GM12872 (cell line): ENCODE measurements at regions not wholly inside any gene's neighbourhood (a gene's known extent, or its start where the extent isn't known, plus 50 kb on each side); places are given as distances from the start of the nearest gene placed in this dataset.

Source experiments
- TF ChIP-seq, protein P1 (sequence below): IDR thresholded peaks from 3 replicates; pipeline ENCODE4 v1.5.1; 2011; ENCODE audit warnings: low read depth, mild to moderate bottlenecking, low read length, moderate library complexity; ENCODE audit not compliant: insufficient read depth

DNA sequence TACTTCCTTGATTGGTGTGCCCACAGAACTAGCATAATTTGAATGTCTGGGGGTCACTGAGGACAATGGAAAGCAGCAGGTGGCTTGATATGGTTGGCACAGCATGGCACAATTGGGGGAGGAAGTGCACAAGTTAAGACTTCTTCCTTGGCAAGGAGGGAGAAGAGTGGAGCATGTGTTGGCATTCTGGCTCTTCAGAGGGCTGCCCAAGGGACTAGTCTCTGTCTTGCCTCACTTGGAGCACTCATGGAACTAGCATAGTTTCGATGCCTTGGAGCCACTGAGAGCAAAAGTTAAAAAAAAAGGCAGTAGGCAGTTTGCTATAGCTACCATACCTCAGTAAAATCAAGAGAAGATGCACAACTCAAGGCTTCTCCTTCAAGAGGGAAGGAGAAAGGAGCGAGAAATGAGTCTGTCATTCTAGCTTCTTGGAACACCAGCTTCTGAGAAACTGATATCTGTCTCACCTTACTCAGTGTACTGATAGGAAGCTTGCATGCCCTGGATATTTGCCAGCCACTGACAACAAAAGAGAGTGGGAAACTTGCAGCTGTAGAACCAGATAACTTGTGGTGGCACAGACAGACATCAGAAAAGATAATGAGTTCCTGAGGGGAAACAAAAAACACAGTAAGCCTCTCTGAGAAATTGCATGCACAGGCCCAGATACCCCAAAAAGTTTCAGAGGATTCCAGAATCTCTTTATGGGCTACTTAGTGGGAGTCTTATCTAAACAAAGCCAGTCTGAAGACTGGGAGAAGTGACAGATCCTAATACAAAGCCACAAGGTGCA lies 207.5 kb upstream of the SAMSN1 start:
- TF ChIP-seq, protein P1, sequence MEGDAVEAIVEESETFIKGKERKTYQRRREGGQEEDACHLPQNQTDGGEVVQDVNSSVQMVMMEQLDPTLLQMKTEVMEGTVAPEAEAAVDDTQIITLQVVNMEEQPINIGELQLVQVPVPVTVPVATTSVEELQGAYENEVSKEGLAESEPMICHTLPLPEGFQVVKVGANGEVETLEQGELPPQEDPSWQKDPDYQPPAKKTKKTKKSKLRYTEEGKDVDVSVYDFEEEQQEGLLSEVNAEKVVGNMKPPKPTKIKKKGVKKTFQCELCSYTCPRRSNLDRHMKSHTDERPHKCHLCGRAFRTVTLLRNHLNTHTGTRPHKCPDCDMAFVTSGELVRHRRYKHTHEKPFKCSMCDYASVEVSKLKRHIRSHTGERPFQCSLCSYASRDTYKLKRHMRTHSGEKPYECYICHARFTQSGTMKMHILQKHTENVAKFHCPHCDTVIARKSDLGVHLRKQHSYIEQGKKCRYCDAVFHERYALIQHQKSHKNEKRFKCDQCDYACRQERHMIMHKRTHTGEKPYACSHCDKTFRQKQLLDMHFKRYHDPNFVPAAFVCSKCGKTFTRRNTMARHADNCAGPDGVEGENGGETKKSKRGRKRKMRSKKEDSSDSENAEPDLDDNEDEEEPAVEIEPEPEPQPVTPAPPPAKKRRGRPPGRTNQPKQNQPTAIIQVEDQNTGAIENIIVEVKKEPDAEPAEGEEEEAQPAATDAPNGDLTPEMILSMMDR: no peak

DNA sequence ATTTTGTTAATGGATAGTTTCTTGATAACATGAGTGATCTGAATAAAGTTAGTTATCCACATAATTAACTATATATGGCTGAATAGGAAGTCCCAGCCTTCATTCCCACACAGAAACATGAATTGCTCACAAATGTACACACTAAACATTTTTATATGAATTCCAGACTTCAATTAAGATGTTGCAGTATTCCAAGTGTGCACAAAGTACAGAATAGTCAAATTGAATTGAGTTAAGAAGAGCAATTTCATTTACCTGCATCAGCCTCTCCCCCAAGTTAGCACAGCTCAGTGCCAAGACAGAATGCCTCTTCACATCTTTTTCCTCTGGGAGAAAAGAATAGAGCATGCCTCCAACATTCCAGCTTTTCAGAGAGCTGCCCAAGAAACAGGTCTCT lies 207.0 kb upstream of the SAMSN1 start:
- TF ChIP-seq, protein P1: no peak

DNA sequence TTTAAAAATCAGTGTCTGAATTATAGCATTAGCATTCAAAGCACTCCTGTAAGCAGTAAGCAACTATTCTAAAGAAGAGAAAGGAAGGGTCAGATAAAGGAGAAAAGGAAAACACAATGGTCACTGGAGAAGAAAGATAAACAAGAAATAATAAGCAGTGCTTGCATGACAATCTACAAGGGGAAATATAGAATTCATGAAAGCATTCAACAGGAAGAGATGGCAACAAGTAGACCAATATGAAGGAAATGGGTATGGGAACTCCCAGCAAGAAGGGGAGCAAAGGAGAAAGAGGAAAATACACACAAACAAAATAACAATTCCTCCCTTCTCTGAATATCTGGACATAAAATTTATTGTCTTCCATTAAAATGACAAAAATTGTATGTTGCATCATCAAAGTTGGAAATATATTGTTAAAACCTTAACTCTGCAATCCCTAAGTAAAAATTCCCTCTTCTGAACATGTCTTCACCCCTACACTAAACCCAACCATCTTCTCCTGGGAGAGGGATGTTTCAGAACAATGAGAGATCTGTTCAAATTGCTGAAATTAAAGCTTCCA lies 206.3 kb upstream of the SAMSN1 start:
- TF ChIP-seq, protein P1: no peak

DNA sequence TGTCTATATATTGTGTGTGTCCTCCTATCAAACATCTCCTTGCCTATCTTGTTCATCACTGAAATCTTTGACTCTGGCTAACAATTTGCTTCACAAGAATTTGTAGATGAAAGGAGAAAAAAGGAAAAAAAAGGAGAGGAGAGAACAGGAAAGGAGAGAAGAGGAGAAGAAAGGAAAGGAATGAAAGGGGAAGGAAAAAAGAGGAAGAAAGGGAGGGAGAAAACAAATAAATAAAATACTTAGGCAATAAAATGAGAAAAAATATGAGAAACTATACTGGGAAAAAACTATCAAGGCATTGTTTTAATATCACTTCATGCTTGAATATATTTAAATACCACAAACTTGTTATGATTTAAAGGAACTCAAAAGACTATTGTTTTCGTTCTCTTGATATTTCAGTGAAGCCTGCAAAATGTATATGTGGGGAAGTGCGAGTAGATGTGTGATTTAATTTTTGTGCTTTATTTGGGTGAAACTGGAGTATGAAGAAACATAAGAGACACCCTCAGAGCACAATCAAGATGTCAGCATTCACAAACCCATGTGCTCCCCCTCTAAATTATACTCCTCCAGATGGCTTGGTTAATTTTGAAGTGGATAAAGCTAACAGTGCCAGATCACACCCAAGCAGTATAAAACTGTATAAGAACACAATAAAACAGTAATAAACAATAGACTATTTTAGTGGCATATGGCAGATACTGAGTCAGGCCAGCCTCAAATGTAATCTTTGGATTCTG lies 205.7 kb upstream of the SAMSN1 start:
- TF ChIP-seq, protein P1: no peak

- TF ChIP-seq, protein P1: no peak
Observed at GRCh38 chr21:14751011-14751410, 204.9 kb upstream of the SAMSN1 start.

DNA sequence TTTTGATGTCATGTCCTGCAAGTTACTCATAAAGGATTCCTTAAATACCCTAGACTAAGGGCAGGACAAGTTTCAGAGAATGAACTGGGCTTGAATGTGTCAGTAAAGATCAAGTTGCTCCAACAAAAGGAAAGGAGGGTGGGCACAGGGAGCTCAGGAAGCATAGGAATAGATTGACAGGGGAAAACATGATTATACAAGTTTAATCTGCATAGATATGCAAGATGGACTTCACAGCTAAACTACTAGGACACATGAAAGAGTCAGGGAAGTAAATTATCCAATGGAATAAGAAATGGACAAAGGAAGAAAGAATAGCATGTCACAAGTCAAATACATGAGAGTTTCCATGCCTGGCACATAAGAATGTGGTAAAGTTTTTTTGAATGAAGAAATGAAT lies 203.9 kb upstream of the SAMSN1 start:
- TF ChIP-seq, protein P1: no peak

GRCh38 chr21:14748662-14749061 lies 202.5 kb upstream of the SAMSN1 start:
- TF ChIP-seq, protein P1: no peak
